VCaP (cell line): ENCODE measurements at regions not wholly inside any gene's neighbourhood (a gene's known extent, or its start where the extent isn't known, plus 50 kb on each side); places are given as distances from the start of the nearest gene placed in this dataset.

Experiments used
- H3K27ac ChIP-seq: fragments of 450-650 bp; 2 replicates; pipeline ENCODE4 v1.5.1; 2017
- CTCF ChIP-seq: fragments of 450-650 bp; conservative IDR thresholded peaks from 2 replicates; pipeline ENCODE4 v1.5.1; 2017; ENCODE audit warnings: mild to moderate bottlenecking, moderate library complexity

GRCh38 chr11:77530879-77531278 is 57.0 kb upstream of the PAK1 start:
- TF ChIP-seq CTCF = no peak
- no peak overlapping the region for H3K27ac ChIP-seq

GRCh38 chr11:77529685-77530084 is 55.8 kb upstream of the PAK1 start:
- no peak for TF ChIP-seq CTCF
- no peak overlapping the region for H3K27ac ChIP-seq

- no peak for TF ChIP-seq CTCF
- H3K27ac ChIP-seq = no peak overlapping the region
These were observed 51.7 kb upstream of the PAK1 start for GRCh38 chr11:77525455-77526091.

- no peak overlapping the region for H3K27ac ChIP-seq
- peak; percentile 33; the same call in 1 of the 2 replicates for TF ChIP-seq CTCF
These were observed 50.6 kb upstream of the PAK1 start for GRCh38 chr11:77524539-77524938.

- no peak overlapping the region for H3K27ac ChIP-seq
- TF ChIP-seq CTCF = no peak
These were observed 49.8 kb upstream of the PAK1 start for GRCh38 chr11:77523712-77524111.
